GM12878 (cell line): ENCODE measurements at regions not wholly inside any gene's neighbourhood (a gene's known extent, or its start where the extent isn't known, plus 50 kb on each side); places are given as distances from the start of the nearest gene placed in this dataset.

ENCODE experiments used
- ATF7 ChIP-seq: fragments of 450-650 bp; IDR thresholded peaks from 2 replicates; pipeline ENCODE4 v1.6.1; 2016; ENCODE audit warnings: low read depth, mild to moderate bottlenecking
- BCL11A ChIP-seq: IDR thresholded peaks from 2 replicates; pipeline ENCODE4 v1.6.1; 2011; ENCODE audit warnings: low read depth, low read length
- CHD1 ChIP-seq: IDR thresholded peaks from 2 replicates; pipeline ENCODE4 v1.6.1; 2012; ENCODE audit warnings: low read depth, low read length, improper control_type of control experiment
- EZH2 ChIP-seq: IDR thresholded peaks from 2 replicates; pipeline ENCODE4 v1.6.1; 2012; ENCODE audit warnings: low read depth, mild to moderate bottlenecking, control low read depth, inconsistent platforms, low read length, borderline replicate concordance; ENCODE audit not compliant: control insufficient read depth
- IRF4 ChIP-seq: IDR thresholded peaks from 2 replicates; pipeline ENCODE4 v1.6.1; 2011; ENCODE audit warnings: low read depth, low read length
- MTA2 ChIP-seq: fragments of 450-650 bp; IDR thresholded peaks from 2 replicates; pipeline ENCODE4 v1.6.1; 2016; ENCODE audit warnings: low read depth, mild to moderate bottlenecking, moderate library complexity
- PKNOX1 ChIP-seq: fragments of 450-650 bp; IDR thresholded peaks from 2 replicates; pipeline ENCODE4 v1.6.1; 2016; ENCODE audit warnings: mild to moderate bottlenecking
- POU2F2 ChIP-seq: IDR thresholded peaks from 3 replicates; pipeline ENCODE4 v1.6.1; 2011; ENCODE audit warnings: low read depth, mild to moderate bottlenecking, low read length, borderline replicate concordance
- RAD51 ChIP-seq: fragments of 450-650 bp; IDR thresholded peaks from 2 replicates; pipeline ENCODE4 v1.6.1; 2016; ENCODE audit warnings: moderate library complexity, mild to moderate bottlenecking, inconsistent platforms
- SIX5 ChIP-seq: IDR thresholded peaks from 2 replicates; pipeline ENCODE4 v1.6.1; 2011; ENCODE audit warnings: mild to moderate bottlenecking, low read depth, low read length, moderate library complexity; ENCODE audit not compliant: severe bottlenecking
- STAT3 ChIP-seq: IDR thresholded peaks from 2 replicates; pipeline ENCODE4 v1.6.1; 2011; ENCODE audit warnings: low read depth, low read length, improper control_type of control experiment
- TCF7 ChIP-seq: IDR thresholded peaks from 2 replicates; pipeline ENCODE4 v1.6.1; 2014; ENCODE audit warnings: antibody characterized with exemption, borderline replicate concordance
- TF ChIP-seq, protein P1 (sequence below): IDR thresholded peaks from 2 replicates; pipeline ENCODE4 v1.6.1; 2012; ENCODE audit warnings: improper control_type of control experiment, low read depth, low read length; ENCODE audit not compliant: insufficient replicate concordance

- TF ChIP-seq, protein P1, sequence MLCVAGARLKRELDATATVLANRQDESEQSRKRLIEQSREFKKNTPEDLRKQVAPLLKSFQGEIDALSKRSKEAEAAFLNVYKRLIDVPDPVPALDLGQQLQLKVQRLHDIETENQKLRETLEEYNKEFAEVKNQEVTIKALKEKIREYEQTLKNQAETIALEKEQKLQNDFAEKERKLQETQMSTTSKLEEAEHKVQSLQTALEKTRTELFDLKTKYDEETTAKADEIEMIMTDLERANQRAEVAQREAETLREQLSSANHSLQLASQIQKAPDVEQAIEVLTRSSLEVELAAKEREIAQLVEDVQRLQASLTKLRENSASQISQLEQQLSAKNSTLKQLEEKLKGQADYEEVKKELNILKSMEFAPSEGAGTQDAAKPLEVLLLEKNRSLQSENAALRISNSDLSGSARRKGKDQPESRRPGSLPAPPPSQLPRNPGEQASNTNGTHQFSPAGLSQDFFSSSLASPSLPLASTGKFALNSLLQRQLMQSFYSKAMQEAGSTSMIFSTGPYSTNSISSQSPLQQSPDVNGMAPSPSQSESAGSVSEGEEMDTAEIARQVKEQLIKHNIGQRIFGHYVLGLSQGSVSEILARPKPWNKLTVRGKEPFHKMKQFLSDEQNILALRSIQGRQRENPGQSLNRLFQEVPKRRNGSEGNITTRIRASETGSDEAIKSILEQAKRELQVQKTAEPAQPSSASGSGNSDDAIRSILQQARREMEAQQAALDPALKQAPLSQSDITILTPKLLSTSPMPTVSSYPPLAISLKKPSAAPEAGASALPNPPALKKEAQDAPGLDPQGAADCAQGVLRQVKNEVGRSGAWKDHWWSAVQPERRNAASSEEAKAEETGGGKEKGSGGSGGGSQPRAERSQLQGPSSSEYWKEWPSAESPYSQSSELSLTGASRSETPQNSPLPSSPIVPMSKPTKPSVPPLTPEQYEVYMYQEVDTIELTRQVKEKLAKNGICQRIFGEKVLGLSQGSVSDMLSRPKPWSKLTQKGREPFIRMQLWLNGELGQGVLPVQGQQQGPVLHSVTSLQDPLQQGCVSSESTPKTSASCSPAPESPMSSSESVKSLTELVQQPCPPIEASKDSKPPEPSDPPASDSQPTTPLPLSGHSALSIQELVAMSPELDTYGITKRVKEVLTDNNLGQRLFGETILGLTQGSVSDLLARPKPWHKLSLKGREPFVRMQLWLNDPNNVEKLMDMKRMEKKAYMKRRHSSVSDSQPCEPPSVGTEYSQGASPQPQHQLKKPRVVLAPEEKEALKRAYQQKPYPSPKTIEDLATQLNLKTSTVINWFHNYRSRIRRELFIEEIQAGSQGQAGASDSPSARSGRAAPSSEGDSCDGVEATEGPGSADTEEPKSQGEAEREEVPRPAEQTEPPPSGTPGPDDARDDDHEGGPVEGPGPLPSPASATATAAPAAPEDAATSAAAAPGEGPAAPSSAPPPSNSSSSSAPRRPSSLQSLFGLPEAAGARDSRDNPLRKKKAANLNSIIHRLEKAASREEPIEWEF: no peak
- no peak for TF ChIP-seq PKNOX1
- no peak for TF ChIP-seq BCL11A
- TF ChIP-seq ATF7: no peak
- TF ChIP-seq EZH2: no peak
- TF ChIP-seq IRF4: no peak
- TF ChIP-seq RAD51: no peak
- no peak for TF ChIP-seq TCF7
- no peak for TF ChIP-seq MTA2
- TF ChIP-seq SIX5: no peak
- TF ChIP-seq STAT3: no peak
- no peak for TF ChIP-seq CHD1
- TF ChIP-seq POU2F2: no peak
Measured at GRCh38 chr7:52273685-52274610, 761.5 kb upstream of the POM121L12 start (continued).
